Umbilical cord (tissue), 1 donor: ENCODE measurements at regions not wholly inside any gene's neighbourhood (a gene's known extent, or its start where the extent isn't known, plus 50 kb on each side); places are given as distances from the start of the nearest gene placed in this dataset.
"Not testable (repeated sequence)": the region's sequence is repeated elsewhere in the genome, so short reads cannot be mapped to it uniquely, and the experiment has no call there.

Source experiments
- DNase-seq: peaks from one replicate; pipeline ENCODE4 v3.0.0-alpha.2; 2015; ENCODE audit warnings: low spot score

- no peak for DNase-seq
Measured at GRCh38 chr5:172529896-172530295, 75.6 kb upstream of the SH3PXD2B start.

DNA sequence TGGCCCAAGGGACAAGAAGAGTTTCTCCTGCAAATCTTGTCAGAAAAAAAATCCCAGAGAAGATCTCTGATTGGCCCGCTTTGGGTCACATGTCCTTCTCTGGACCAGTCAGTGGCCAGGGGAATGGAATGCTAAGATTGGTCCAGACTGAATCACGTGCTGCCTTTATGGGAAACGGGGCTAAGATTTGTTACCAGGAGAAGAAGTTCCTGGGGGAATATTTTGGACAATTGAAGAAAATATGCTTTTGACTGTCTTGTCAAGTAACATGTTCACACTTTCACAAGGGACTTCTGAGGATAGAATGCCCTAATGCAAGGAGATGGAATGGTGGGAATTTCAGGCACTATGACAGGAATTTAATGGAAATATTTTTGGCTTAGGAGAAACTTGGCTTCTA lies 74.1 kb upstream of the SH3PXD2B start:
- no peak for DNase-seq

- DNase-seq: no peak
Measured at GRCh38 chr5:172527559-172527958, 73.2 kb upstream of the SH3PXD2B start.

DNA sequence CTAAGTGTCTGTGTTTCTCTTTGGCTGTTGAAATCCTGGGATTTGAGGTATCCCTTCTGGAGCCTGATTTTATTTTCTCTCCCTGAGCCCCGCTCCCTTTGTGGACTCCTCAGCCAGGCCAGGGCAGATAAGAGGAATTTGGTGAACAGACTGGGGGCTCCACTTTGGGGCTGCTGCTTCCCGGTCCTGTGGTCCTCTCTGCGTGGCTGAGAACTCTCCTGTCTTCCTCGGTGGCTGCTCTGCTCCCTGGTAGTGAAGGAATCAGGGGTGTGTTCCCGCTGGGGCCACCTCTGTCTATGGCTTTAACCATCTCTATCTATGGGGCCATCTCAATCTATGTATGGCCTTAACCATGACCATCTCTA lies 71.7 kb upstream of the SH3PXD2B start:
- DNase-seq: peak; percentile 42

DNA sequence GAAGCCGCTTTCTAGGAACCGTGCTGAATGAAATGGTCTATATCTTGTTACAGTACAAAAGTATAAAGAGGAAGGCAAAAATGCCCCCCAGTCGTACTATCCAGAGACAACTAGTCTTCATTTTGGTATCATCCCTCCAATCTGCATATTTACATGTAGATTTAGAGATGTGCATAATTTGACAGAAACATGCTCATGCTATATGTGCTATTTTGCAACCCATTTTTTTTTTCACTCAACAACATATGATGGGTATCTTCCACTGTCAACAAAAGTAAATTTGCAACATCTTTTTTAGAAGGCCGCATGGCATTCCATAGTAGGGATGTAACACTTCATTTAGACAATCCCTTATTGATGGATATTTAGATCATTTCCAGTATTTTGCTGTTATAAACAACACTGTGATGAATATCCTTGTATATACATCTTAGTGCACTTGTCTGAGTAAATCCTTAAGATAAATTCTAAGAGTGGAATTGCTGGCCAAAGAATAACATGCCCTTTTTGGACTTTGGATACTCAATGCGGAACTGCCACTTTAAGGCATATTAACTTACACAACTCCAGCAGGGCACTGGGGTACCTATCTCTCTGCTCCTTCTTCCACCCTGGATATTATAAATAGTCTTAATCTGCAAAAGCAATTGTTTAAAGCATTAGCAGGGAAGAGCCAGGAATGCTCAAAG lies 71.1 kb upstream of the SH3PXD2B start:
- no peak for DNase-seq

GRCh38 chr5:172524573-172525021 lies 70.3 kb upstream of the SH3PXD2B start:
- peak; percentile 64 for DNase-seq

DNA sequence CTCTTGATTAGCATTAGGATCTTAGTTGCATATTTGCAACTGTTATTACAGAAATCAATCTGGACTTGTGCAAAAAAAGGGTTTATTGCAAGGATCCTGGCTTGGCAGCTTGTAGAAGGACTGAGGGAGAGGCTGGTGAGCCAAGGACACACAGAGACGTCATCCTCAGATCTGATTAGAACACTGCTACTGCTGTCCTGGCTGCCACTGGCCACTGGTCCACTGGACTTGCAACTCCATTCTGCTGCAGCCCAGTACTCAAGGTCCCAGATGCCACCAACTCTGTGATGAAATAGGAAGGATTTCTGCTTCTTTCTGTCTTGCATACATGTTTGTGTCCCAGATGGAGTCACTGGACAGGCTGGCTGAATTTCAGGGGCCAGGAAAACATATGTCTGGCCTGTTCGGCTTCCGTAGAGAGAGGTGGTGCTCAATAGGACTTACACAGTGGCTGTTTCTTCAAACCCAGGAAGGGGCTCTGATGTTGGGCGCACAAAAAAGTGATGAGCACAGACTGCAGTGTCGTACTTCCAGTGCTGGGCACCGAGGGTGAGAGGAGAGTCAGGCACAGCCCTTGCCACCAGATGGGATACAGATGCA lies 68.9 kb upstream of the SH3PXD2B start:
- DNase-seq: no peak

GRCh38 chr5:172521338-172521932 lies 67.1 kb upstream of the SH3PXD2B start:
- no peak for DNase-seq

- no peak for DNase-seq
Measured at GRCh38 chr5:172511952-172512351, 57.6 kb upstream of the SH3PXD2B start.

- DNase-seq: no peak
Measured at GRCh38 chr5:172509405-172509781, 55.1 kb upstream of the SH3PXD2B start.

- no peak for DNase-seq
Measured at GRCh38 chr5:172508471-172509404, 54.4 kb upstream of the SH3PXD2B start.

- not testable (repeated sequence) for DNase-seq
Measured at GRCh38 chr5:172507485-172507884, 53.2 kb upstream of the SH3PXD2B start.

DNA sequence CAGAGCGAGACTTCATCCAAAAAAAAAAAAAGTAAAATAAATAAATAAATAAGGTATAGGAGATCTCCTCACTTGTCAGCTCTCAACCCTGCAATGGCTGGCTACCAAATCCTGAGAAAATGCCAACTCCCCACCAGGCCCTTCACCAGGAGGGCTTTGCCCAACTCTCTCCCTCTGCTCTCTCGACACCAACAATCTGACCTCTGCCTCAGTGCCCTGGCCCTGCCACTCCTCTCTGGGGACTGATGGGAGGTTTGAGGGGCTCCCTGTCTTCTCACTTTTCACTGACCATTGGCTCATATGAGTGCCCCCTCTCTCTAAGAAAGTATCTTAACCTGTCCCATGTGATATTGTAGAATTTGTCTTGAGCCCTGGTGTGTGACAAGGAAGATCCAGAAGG lies 52.6 kb upstream of the SH3PXD2B start:
- no peak for DNase-seq

DNA sequence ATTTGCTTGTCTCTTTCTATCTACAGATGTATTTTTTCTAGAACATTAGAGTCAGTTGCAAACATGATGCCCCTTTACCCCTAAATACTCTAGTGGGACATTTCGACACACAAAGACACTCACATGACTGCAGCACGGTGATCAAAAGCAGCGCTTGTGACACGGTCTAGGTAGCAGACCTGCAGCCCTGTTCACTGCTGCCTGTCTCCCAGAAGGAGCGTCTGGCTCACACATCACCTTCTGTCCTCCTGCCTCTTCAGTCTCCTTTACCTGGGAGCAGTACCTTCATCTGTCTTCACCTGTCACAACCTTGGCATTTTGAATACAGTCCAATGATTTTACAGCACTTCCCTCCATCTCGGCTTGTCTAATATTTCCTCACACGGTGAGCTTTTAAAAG lies 51.9 kb upstream of the SH3PXD2B start:
- no peak for DNase-seq

DNA sequence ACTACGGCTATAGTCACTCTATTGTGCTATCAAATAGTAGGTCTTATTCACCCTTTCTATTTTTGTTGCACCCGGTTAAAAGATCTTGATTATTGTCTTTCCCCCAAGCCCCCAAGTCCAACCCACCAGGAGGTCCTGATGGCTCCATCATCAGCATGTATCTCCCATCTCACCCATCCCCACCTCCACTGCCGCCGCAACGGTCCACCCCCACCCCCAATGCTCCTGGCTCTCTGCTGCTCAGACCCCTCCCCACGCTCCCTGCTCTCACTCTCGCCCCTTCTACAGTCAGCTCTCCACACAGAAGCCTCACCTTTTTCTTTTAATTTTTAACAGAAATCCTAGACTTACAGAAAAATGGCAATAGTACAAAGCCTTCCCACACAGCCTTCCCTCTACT lies 51.5 kb upstream of the SH3PXD2B start:
- no peak for DNase-seq

- DNase-seq: no peak
Measured at GRCh38 chr5:172505403-172505759, 51.1 kb upstream of the SH3PXD2B start.

DNA sequence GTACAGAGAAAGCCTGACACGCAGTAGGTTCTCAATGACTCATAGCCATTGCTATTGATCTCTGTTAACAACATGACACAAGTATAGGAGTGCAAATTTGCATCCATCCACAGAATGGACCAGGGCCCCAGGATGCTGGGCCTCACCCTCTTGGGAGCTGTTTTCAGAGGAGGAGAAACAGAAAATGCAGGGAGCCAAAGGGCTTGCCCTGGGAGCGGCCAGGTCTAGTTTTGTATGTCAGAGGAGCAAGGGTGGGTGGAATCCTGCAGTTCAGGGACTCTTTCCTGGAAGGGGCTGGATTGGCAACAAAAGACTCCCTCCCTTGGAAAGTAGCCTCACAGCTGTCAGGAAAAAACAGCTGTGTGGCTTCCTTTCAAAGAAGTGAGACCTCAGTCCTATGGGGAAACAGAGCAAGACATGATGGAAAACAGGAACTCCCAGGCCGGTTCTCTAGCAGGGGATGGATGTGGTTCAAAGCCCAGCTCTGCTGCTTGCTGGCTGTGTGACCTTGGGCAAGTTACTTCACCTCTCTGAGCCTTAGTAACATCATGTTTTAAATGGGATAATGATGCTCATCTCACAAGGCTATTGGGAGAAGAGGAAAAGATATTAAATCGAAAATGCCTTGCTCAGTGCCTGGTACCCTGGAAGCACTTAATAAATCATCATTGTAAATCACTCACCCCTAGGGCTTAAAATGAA lies 50.5 kb upstream of the SH3PXD2B start:
- peak; percentile 28 for DNase-seq

GRCh38 chr5:172503925-172504700 lies 49.8 kb upstream of the SH3PXD2B start:
- no peak for DNase-seq
